ENCODE measurements at regions not wholly inside any gene's neighbourhood (a gene's known extent, or its start where the extent isn't known, plus 50 kb on each side); places are given as distances from the start of the nearest gene placed in this dataset.

- DNase-seq = no peak
Measured at GRCh38 chr13:111394211-111394922, 73.9 kb downstream of the TEX29 start.

GRCh38 chr13:111395511-111396393 is 75.3 kb downstream of the TEX29 start:
- DNase-seq = no peak

GRCh38 chr13:111396457-111396856 is 76.0 kb downstream of the TEX29 start:
- no peak for DNase-seq

DNA sequence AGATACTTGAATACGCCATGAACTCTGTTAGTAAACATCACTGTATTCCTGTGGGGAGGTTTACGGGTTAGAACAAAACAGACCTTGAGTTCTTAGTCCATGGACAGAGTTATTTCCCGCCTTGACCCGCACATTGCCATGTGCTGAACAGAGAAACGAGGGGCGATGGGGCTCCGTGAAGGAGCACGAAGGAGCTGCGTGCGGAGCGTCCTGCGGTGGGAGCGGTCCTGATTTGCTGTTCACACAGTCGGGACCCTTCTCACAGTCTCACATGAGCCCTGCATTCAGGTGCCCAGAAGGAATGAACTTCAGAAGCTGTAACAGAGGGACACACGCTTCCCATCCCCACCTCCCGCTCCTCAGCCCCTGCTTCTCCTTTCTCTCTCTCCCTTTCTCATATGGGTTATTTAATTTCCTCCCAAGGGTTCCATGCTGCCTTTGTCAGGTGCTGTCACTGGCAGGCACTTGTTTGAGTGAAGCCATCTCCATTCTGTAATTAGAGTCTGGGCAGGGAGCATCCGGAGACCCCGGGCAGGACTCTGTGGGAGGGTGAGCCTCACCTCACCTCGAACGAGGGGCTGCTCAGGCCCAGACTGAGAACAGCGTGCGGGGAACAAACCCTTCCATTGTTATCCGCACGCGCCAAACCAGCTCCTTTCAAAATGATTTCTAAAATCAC is 76.9 kb downstream of the TEX29 start:
- DNase-seq = no peak

DNA sequence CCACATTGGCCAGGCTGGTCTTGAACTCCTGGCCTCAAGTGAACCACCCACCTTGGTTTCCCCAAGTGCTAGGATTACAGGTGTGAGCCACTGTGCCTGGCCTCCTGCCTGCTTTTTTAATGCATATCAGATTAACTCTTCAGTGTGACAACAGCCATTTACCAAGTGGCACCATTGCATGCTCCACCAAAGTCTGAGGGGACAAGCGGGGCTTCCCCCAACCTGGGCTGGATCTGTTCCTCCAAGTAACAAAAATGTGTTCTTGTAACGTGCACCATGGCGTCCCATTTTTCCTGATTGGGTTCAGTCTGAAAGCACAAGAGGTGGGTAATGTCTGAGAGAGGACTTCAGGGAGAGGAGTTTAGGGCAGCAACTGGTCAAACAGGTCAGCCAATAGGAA is 77.8 kb downstream of the TEX29 start:
- DNase-seq = no peak

DNA sequence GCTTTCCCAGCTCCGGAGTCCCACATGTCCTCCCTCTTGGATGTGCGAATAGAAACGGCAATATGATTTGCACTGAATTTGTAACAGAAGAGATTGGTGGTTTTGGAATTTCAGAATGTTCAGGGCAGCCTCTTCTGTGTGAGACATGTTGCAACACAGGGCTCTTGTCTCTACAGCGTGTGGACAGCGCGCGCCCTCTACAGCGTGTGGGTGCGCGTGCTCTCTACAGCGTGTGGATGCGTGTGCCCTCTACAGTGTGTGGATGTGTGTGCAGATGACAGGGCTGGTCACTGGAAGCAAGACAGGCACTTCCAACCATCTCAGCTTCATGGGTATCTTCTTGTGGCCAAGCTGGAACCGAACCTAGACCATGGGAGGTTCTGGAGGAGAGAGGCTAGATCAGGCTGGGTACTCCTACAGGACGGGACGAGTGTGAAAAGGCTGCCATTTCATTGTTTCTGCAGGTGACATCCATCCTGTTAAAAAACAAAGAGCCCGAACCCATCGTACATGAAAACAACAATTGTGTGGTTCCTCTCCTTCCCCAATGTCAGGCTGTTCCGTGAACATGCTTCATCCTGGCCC is 78.4 kb downstream of the TEX29 start:
- no peak for DNase-seq

DNA sequence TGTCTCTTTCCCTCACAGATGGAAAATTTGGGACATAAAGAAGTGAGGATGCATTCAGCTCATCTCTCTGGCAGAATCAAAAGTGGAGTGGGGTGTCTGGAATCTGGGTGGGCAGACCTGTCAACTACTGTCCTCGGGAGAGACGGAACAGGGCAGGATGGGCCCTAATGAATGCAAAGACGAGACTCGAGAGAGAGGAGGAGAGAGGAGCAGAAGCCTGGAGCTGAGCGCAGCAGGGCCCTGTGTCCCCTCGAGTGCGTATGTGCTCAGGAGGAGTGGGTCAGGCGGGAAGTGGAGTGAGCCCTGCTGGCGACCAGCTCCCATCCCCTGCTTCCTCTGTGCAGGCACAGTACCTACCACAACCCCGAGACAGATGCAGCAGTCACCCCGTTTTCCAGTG is 78.9 kb downstream of the TEX29 start:
- DNase-seq = no peak

- no peak for DNase-seq
Measured at GRCh38 chr13:111399776-111400538, 79.5 kb downstream of the TEX29 start.

GRCh38 chr13:111401151-111401550 is 80.7 kb downstream of the TEX29 start:
- no peak for DNase-seq

- no peak for DNase-seq
Measured at GRCh38 chr13:111401755-111402154, 81.3 kb downstream of the TEX29 start.

GRCh38 chr13:111402441-111402840 is 82.0 kb downstream of the TEX29 start:
- no peak for DNase-seq

DNA sequence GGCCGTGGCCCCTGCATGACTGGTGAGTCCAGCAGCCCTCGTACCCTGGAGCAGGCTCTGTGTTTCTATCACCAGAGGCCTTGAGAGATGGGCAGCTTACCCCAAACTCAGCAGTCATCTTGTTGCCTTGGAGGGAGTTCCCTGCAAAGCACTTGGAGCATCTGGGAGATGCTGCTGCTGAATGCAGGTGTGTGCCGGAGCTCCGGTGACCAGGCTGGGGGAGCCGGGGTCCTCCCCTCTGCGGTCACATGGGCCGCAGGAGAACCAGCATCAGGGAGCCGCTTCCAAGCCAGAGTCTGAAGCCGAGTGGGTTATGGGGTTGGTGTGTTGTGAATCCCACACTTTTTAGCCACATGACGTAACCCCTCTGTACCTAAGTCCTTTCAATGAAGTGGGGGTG is 82.8 kb downstream of the TEX29 start:
- DNase-seq = no peak

DNA sequence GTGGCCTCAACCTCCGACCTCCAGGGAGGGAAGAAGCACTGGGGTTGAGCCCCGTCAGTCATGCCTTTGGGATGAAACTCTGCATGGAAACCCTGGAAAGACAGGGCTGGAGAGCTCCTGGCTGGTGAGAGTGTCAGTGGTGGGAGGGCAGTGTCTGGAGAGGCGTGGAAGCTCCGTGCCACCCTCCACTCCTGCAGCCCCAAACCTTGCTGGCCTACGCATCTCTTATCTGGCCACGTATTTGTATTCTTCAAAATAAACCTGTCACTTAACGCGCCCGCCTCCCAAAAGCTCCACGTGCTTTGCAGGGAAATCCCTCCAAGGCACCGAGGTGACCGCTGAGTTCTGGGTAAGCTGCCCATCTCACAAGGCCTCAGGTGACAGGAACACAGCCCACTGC is 84.3 kb downstream of the TEX29 start:
- DNase-seq = no peak

DNA sequence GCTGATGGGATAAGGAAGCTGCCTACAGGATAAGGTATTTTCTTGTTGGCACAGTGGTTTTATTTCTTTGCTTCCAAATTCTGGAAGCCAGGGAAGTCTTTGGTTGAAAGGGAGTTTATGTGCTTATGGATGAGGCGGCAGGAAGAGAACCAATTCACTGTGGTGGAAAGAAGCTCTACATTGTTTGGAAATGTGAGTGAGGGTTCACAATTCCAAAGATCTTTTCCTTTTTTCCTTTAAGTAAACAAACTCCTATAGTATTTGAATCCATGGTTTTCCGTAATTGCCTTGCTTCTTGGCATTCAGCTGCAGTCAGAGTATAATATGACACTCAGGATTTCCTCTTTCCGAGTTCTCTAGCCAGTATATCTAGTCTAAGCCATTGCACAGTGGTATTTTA is 86.2 kb downstream of the TEX29 start:
- no peak for DNase-seq

DNA sequence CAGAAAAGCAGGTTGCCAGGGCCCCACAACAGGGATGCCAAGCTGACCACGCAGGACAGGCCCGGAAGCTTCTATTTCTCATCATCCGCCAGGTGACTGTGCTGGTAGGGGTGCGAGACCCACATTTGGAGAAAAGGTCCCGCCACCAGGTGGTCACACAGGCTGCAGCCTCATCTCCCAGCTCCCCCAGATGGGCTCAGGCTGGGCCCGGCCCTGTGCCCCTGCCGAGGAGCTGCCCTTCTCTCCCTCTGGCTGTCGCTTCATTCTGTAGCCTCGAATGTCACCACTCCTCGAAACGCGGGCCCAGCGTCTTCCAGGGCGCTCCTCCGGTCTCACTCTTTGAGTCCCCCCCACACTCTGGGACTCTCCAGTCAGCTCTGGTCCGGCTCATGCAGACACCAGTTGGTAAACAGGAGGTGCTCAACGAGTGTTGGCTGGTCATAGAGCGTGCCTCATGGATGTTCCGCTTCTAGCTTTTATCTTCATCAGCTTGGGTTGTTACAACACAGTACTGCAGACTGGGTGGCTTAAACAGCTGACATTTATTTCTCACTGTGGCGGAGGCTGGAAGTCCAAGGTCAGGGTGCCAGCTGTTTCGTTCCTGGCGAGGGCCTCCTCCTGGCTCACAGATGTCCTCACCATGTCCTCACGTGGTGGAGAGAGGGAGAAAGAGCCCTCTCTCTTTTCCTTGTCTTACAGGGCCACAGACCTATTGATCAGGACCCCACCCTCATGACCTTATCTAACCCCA is 87.1 kb downstream of the TEX29 start:
- DNase-seq = no peak

DNA sequence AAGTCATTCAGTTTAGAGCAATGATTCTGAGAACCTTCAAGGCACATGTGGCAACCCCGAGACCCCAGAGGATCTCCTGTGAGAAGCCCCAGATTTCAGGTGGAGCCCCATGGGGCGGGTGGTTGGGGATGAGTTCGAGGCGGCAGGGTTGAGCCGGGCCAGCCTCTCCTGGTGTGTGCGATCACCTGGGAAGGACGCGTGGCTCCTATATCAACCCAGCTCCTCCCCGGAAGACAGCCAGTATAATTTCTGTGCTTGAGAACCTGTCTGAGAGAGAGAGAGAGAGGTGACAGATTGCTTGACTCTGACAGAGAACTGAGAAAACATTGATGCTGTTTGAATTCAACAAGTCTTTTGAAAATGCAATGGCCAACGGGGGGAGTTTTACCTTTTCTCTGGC is 89.0 kb downstream of the TEX29 start:
- DNase-seq = no peak

GRCh38 chr13:111410232-111411021 is 90.0 kb downstream of the TEX29 start:
- no peak for DNase-seq

DNA sequence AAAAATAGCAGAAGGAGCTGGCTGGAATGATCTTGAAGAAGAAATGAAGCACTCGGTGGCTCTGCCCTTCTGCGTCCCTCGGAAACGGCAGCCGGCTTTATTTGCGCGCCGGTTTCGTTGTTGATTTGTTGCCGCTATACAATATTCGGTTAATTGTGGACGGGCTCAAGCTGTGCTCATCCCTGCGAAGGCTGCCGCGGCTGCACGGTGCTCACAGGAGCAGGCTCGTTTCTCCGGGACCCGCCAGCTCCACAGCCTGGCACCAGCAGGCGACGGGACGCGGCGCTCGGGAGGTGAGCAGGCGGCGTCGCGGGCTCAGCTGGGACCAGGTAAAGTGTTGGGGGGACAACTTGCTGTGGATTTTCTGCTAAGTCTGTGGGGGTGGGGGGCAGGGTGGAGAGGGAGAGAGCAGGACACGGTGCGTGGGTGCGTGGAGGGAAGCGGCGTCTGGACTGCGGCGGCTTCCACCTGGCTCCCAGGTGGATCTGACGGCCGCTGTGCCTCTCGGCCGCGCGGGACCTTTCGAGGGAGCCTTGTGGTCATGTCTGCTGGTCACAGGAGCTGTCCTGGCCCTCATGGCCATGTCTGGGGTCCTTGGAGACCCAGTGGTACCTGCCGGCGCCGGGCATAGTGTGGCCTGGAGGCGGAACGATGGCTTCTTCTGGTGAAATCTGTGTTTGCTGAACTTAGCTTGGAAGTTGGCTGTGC is 90.9 kb downstream of the TEX29 start:
- DNase-seq = no peak

GRCh38 chr13:111411919-111412650 is 91.6 kb downstream of the TEX29 start:
- no peak for DNase-seq
